Panc1 (cell line): ENCODE measurements at regions not wholly inside any gene's neighbourhood (a gene's known extent, or its start where the extent isn't known, plus 50 kb on each side); places are given as distances from the start of the nearest gene placed in this dataset.

ENCODE experiments used
- ATAC-seq: fragments of 200-7000 bp; cut with Tn5 transposase; 2 replicates; pipeline ENCODE4 v1.9.1; 2020; ENCODE audit warnings: mild to moderate bottlenecking, moderate library complexity
- BruUV-seq: library from RNA; stranded (reverse); fragments of 400-500 nt; replicated peaks from 2 replicates; lab custom pipeline; 2021; lab: Mats Ljungman, UMichigan
- CTCF ChIA-PET: fragments of 300-600 bp; sonication (Branson Sonifier 250); formaldehyde crosslinking; loops from one replicate; lab custom pipeline; 2022; ENCODE audit warnings: antibody characterized with exemption; lab: Charles Lee
- POLR2A ChIA-PET: fragments of 300-600 bp; sonication (Branson Sonifier 250); formaldehyde crosslinking; loops from one replicate; lab custom pipeline; 2022; ENCODE audit warnings: antibody characterized with exemption; lab: Charles Lee
- DNase-seq: peaks from one replicate; pipeline ENCODE4 v3.0.0-alpha.2; 2010; ENCODE audit warnings: low read depth, low spot score
- H3K27ac ChIP-seq: 2 replicates; pipeline ENCODE4 v1.5.1; 2011; ENCODE audit warnings: mild to moderate bottlenecking, low read length, inconsistent platforms
- H3K27me3 ChIP-seq: fragments of 200-500 bp; sonication (Bioruptor generic); 2 replicates; pipeline ENCODE4 v1.6.0; 2014; ENCODE audit warnings: low read length, inconsistent platforms; ENCODE audit not compliant: control insufficient read depth, insufficient read depth
- H3K36me3 ChIP-seq: fragments of 200-500 bp; sonication (Bioruptor generic); 2 replicates; pipeline ENCODE4 v1.5.1; 2014; ENCODE audit warnings: inconsistent platforms, mild to moderate bottlenecking, low read length, moderate library complexity; ENCODE audit not compliant: control insufficient read depth, insufficient read depth
- H3K4me1 ChIP-seq: 2 replicates; pipeline ENCODE4 v1.5.1; 2011; ENCODE audit warnings: inconsistent platforms, mild to moderate bottlenecking, low read length, moderate library complexity; ENCODE audit not compliant: control insufficient read depth, insufficient read depth
- H3K4me3 ChIP-seq, 2 experiments: 2 replicates each; pipeline ENCODE4 v1.5.1; 2011 to 2012; ENCODE audit warnings: low read depth in 2 of 2, low read length in 2 of 2, mild to moderate bottlenecking in 2 of 2, inconsistent platforms in 1 of 2, moderate library complexity in 1 of 2
- H3K9me3 ChIP-seq: fragments of 200-500 bp; sonication (Bioruptor generic); 2 replicates; pipeline ENCODE4 v1.5.1; 2014; ENCODE audit warnings: low read depth, mild to moderate bottlenecking, inconsistent platforms, low read length, moderate library complexity; ENCODE audit not compliant: control insufficient read depth, insufficient read depth
- CTCF ChIP-seq: fragments of 450-650 bp; IDR thresholded peaks from 2 replicates; pipeline ENCODE4 v1.5.1; 2017; ENCODE audit warnings: mild to moderate bottlenecking
- POLR2AphosphoS5 ChIP-seq: IDR thresholded peaks from 2 replicates; pipeline ENCODE4 v1.6.1; 2012; ENCODE audit warnings: mild to moderate bottlenecking, low read depth, low read length, moderate library complexity
- REST ChIP-seq, 2 experiments: IDR thresholded peaks; 2 replicates each; pipeline ENCODE4 v1.6.1; 2011 to 2012; ENCODE audit warnings: low read depth in 2 of 2, control low read depth in 1 of 2, low read length in 1 of 2, mild to moderate bottlenecking in 1 of 2, moderate library complexity in 1 of 2; ENCODE audit not compliant: insufficient read depth in 1 of 2
- SIN3A ChIP-seq: IDR thresholded peaks from 2 replicates; pipeline ENCODE4 v1.6.1; 2012; ENCODE audit warnings: low read depth, mild to moderate bottlenecking, low read length, moderate library complexity, borderline replicate concordance; ENCODE audit not compliant: insufficient read depth
- TCF7L2 ChIP-seq: IDR thresholded peaks from 2 replicates; pipeline ENCODE4 v1.6.1; 2011; ENCODE audit warnings: mild to moderate bottlenecking, low read depth, low read length, inconsistent platforms
- in situ Hi-C: cut with HindIII; loops from 2 replicates; pipeline ENCODE4 v1.10.0; 2016; ENCODE audit warnings: low sequenced_read_pairs, low pct_unique_long_range_greater_than_20kb
- intact Hi-C: fragments of 100-400 bp; cut with micrococcal nuclease; formaldehyde crosslinking; loops from one replicate; pipeline ENCODE4 v1.10.0; 2022; ENCODE audit not compliant: unreplicated experiment

GRCh38 chr5:4817767-4818166, 322.4 kb upstream of the ADAMTS16 start:
- no peak overlapping the region for H3K4me3 ChIP-seq
- POLR2A ChIA-PET = no interaction called here
- TF ChIP-seq POLR2AphosphoS5 (no peak), TCF7L2 (no peak), CTCF (no peak), SIN3A (no peak), REST (IDR thresholded peaks at IDR 0.05; ENCODE audit: insufficient read depth in 1 of 2, low read depth in 2 of 2, low read length in 1 of 2) (no peak)
- no TSS peak for BruUV-seq
- H3K27me3 ChIP-seq = no peaks in the 10 kb centered on the region
- H3K9me3 ChIP-seq = no peaks in the 10 kb centered on the region
- no peaks in the 10 kb centered on the region for H3K36me3 ChIP-seq
- intact Hi-C loops (no loop called here), in situ Hi-C loops (no loop called here)
- no peaks in the 10 kb centered on the region for H3K4me1 ChIP-seq
- ATAC-seq (no peak), DNase-seq (no peak)
- CTCF ChIA-PET = no interaction called here
- no peak overlapping the region for H3K27ac ChIP-seq

- ChIA-PET POLR2A (no interaction called here), CTCF (no interaction called here)
- no peak for ATAC-seq
- Histone ChIP-seq H3K27ac (no peak overlapping the region), H3K36me3 (no peaks in the 10 kb centered on the region), H3K4me3 (no peak overlapping the region), H3K9me3 (no peaks in the 10 kb centered on the region), H3K4me1 (no peaks in the 10 kb centered on the region), H3K27me3 (no peaks in the 10 kb centered on the region)
- in situ Hi-C loops (no loop called here), intact Hi-C loops (no loop called here)
- BruUV-seq = no TSS peak
- no peak for TF ChIP-seq TCF7L2
- no peak for TF ChIP-seq SIN3A
- TF ChIP-seq CTCF = no peak
- no peak for TF ChIP-seq POLR2AphosphoS5
- no peak for TF ChIP-seq REST (IDR thresholded peaks at IDR 0.05; ENCODE audit: insufficient read depth in 1 of 2, low read depth in 2 of 2, low read length in 1 of 2)
- no peak for DNase-seq
These were observed 308.8 kb upstream of the ADAMTS16 start for GRCh38 chr5:4831325-4831724.
